ENCODE measurements at regions not wholly inside any gene's neighbourhood (a gene's known extent, or its start where the extent isn't known, plus 50 kb on each side); places are given as distances from the start of the nearest gene placed in this dataset.
A peak's percentile ranks its signal among the peaks of the same experiment; 100 is the strongest.

GRCh38 chr5:38745836-38746732 is 99.7 kb upstream of the OSMR start:
- DNase-seq = no peak
- no peak for TF ChIP-seq CTCF (IDR thresholded peaks at IDR 0.05; ENCODE audit: low read depth, low read length, missing control alignments)
- no peaks in the 10 kb centered on the region for H3K36me3 ChIP-seq (replicated peaks)
- no peak overlapping the region for H3K27ac ChIP-seq
- no peaks in the 10 kb centered on the region for H3K27me3 ChIP-seq (replicated peaks)
- in situ Hi-C loops (cut with HindIII; ENCODE audit: low pct_ligation_motif_present, low sequenced_read_pairs) = no loop called here
- H3K4me3 ChIP-seq (ENCODE audit: low read depth, low read length) = no peak overlapping the region

GRCh38 chr5:38749861-38750260 is 96.0 kb upstream of the OSMR start:
- no peaks in the 10 kb centered on the region for H3K36me3 ChIP-seq (replicated peaks)
- DNase-seq = no peak
- no peak for TF ChIP-seq CTCF (IDR thresholded peaks at IDR 0.05; ENCODE audit: low read depth, low read length, missing control alignments)
- no peak overlapping the region for H3K27ac ChIP-seq
- no peaks in the 10 kb centered on the region for H3K27me3 ChIP-seq (replicated peaks)
- no peak overlapping the region for H3K4me3 ChIP-seq (ENCODE audit: low read depth, low read length)
- in situ Hi-C loops (cut with HindIII; ENCODE audit: low pct_ligation_motif_present, low sequenced_read_pairs) = no loop called here

GRCh38 chr5:38751103-38751502 is 94.7 kb upstream of the OSMR start:
- Histone ChIP-seq H3K4me3 (ENCODE audit: low read depth, low read length) (no peak overlapping the region), H3K27ac (no peak overlapping the region), H3K36me3 (replicated peaks) (no peaks in the 10 kb centered on the region), H3K27me3 (replicated peaks) (no peaks in the 10 kb centered on the region)
- in situ Hi-C loops (cut with HindIII; ENCODE audit: low pct_ligation_motif_present, low sequenced_read_pairs) = no loop called here
- peak; percentile 27 for TF ChIP-seq CTCF (IDR thresholded peaks at IDR 0.05; ENCODE audit: low read depth, low read length, missing control alignments)
- no peak for DNase-seq

GRCh38 chr5:38752012-38752536 is 93.7 kb upstream of the OSMR start:
- Histone ChIP-seq H3K27me3 (replicated peaks) (no peaks in the 10 kb centered on the region), H3K36me3 (replicated peaks) (no peaks in the 10 kb centered on the region), H3K4me3 (ENCODE audit: low read depth, low read length) (no peak overlapping the region), H3K27ac (no peak overlapping the region)
- TF ChIP-seq CTCF (IDR thresholded peaks at IDR 0.05; ENCODE audit: low read depth, low read length, missing control alignments) = no peak
- in situ Hi-C loops (cut with HindIII; ENCODE audit: low pct_ligation_motif_present, low sequenced_read_pairs) = no loop called here
- DNase-seq = no peak

- no peak for TF ChIP-seq CTCF (IDR thresholded peaks at IDR 0.05; ENCODE audit: low read depth, low read length, missing control alignments)
- Histone ChIP-seq H3K4me3 (ENCODE audit: low read depth, low read length) (no peak overlapping the region), H3K36me3 (replicated peaks) (no peaks in the 10 kb centered on the region), H3K27me3 (replicated peaks) (no peaks in the 10 kb centered on the region), H3K27ac (no peak overlapping the region)
- DNase-seq = no peak
- in situ Hi-C loops (cut with HindIII; ENCODE audit: low pct_ligation_motif_present, low sequenced_read_pairs) = no loop called here
These were observed 93.2 kb upstream of the OSMR start for GRCh38 chr5:38752622-38753021.

Data from brain microvascular endothelial cell (primary cell).